Suprapubic skin (tissue), 4 donors: ENCODE measurements at regions not wholly inside any gene's neighbourhood (a gene's known extent, or its start where the extent isn't known, plus 50 kb on each side); places are given as distances from the start of the nearest gene placed in this dataset.

Experiments used
- CTCF ChIP-seq, 2 donors: fragments of 200-600 bp in 1 of 2; fragments of 450-650 bp in 1 of 2; sonication (generic) in 1 of 2; IDR thresholded peaks; one replicate each; pipeline ENCODE4 v1.5.1; 2016 to 2019; ENCODE audit warnings: antibody characterized with exemption in 2 of 2, mild to moderate bottlenecking in 1 of 2, moderate library complexity in 1 of 2
- EP300 ChIP-seq: sonication (generic); formaldehyde crosslinking; IDR thresholded peaks from one replicate; pipeline ENCODE4 v1.6.1; 2017; ENCODE audit warnings: antibody characterized with exemption
- POLR2A ChIP-seq, 2 donors: fragments of 450-650 bp; IDR thresholded peaks; one replicate each; pipeline ENCODE4 v1.6.1; 2017; ENCODE audit warnings: antibody characterized with exemption in 2 of 2, mild to moderate bottlenecking in 2 of 2, moderate library complexity in 2 of 2
- POLR2AphosphoS5 ChIP-seq, 3 donors: sonication (generic); formaldehyde crosslinking; IDR thresholded peaks; one replicate each; pipeline ENCODE4 v1.6.1; 2017; ENCODE audit warnings: antibody characterized with exemption in 3 of 3

GRCh38 chr4:131644619-131645018 lies 1504.5 kb upstream of the PCDH10 start:
- TF ChIP-seq POLR2AphosphoS5 (IDR thresholded peaks at IDR 0.05) (no peak), CTCF (IDR thresholded peaks at IDR 0.05) (no peak), POLR2A (IDR thresholded peaks at IDR 0.05) (no peak), EP300 (no peak)
